ENCODE measurements at regions not wholly inside any gene's neighbourhood (a gene's known extent, or its start where the extent isn't known, plus 50 kb on each side); places are given as distances from the start of the nearest gene placed in this dataset.
A peak's percentile ranks its signal among the peaks of the same experiment; 100 is the strongest.

DNA sequence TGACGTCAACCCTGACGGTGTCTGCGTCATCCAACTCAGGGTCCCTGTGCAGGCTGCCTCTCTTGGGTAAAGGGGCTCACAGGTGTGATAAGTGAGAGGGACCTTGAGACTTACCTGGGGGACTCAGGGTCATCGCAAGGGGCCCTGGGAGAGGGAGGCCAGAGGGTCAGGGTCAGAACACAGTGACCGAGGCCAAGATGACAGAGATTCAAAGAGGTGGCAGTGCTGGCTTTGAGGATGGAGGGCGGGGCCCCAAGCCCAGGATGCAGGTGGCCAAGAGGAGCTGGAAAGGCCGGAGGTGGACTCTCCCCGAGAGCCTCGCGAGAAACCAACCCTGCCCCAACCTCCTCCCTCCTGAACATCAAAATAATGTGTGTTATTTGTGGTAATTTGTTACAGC lies 165.2 kb upstream of the PPP2R2D start:
- no peaks in the 10 kb centered on the region for H3K36me3 ChIP-seq (ENCODE audit: low read depth)
- DNase-seq (ENCODE audit: low spot score) (no peak), ATAC-seq (ENCODE audit: low read depth) (no peak)
- TF ChIP-seq, protein P1, sequence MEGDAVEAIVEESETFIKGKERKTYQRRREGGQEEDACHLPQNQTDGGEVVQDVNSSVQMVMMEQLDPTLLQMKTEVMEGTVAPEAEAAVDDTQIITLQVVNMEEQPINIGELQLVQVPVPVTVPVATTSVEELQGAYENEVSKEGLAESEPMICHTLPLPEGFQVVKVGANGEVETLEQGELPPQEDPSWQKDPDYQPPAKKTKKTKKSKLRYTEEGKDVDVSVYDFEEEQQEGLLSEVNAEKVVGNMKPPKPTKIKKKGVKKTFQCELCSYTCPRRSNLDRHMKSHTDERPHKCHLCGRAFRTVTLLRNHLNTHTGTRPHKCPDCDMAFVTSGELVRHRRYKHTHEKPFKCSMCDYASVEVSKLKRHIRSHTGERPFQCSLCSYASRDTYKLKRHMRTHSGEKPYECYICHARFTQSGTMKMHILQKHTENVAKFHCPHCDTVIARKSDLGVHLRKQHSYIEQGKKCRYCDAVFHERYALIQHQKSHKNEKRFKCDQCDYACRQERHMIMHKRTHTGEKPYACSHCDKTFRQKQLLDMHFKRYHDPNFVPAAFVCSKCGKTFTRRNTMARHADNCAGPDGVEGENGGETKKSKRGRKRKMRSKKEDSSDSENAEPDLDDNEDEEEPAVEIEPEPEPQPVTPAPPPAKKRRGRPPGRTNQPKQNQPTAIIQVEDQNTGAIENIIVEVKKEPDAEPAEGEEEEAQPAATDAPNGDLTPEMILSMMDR (IDR thresholded peaks at IDR 0.05; ENCODE audit: poor library complexity, severe bottlenecking), result no peak
- no peak overlapping the region for H3K4me3 ChIP-seq (ENCODE audit: severe bottlenecking)
- H3K9me3 ChIP-seq (ENCODE audit: severe bottlenecking), result peaks cover 3% of the 10 kb centered on the region
- H3K4me1 ChIP-seq (ENCODE audit: insufficient read depth, poor library complexity, severe bottlenecking), result no peaks in the 10 kb centered on the region
- no peak overlapping the region for H3K27ac ChIP-seq (ENCODE audit: poor library complexity, severe bottlenecking)
- no peaks in the 10 kb centered on the region for H3K27me3 ChIP-seq (ENCODE audit: insufficient read depth, poor library complexity, severe bottlenecking)

DNA sequence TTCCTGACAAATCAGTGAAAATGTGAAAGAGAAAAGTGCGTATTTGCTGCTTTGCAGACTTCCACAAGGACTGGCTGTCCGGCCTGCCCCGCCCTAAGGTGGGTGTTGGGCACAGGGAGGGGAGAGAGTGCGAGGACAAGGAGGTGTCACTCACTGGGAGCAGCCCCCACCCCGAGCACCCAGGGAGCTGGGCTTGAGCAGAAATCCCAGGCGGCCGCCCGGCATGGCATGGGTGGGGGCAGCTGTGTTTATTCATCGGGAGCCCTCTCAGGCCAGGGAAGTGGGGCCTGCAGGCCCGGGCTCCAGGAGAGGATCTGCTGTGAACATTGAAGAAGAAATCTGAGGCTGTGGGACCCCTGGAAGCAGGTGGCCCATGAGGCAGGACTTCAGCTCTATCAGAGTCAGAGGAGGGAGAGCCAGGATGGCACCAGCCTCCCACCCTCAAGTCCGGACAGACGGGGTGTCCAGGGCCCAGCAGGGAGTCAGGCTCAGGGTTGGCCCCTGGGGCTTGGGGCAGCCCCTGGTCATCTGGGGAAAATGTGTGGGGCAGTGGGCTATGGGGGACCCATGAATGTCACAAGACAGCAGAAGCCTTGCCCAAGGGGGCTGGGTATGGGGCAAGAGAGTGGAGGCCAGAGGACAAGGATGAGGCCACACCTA lies 164.4 kb upstream of the PPP2R2D start:
- TF ChIP-seq, protein P1 (IDR thresholded peaks at IDR 0.05; ENCODE audit: poor library complexity, severe bottlenecking), result no peak
- ATAC-seq (ENCODE audit: low read depth), result no peak
- DNase-seq (ENCODE audit: low spot score), result no peak

GRCh38 chr10:131737543-131738395 lies 163.0 kb upstream of the PPP2R2D start:
- H3K36me3 ChIP-seq (ENCODE audit: low read depth), result no peaks in the 10 kb centered on the region
- ATAC-seq (ENCODE audit: low read depth), result no peak

More for the DNA sequence above, 164.4 kb upstream of the PPP2R2D start:
- Histone ChIP-seq H3K27me3 (ENCODE audit: insufficient read depth, poor library complexity, severe bottlenecking) (peaks cover under 1% of the 10 kb centered on the region), H3K27ac (ENCODE audit: poor library complexity, severe bottlenecking) (no peak overlapping the region), H3K36me3 (ENCODE audit: low read depth) (no peaks in the 10 kb centered on the region), H3K4me1 (ENCODE audit: insufficient read depth, poor library complexity, severe bottlenecking) (no peaks in the 10 kb centered on the region), H3K9me3 (ENCODE audit: severe bottlenecking) (peaks cover 3% of the 10 kb centered on the region), H3K4me3 (ENCODE audit: severe bottlenecking) (no peak overlapping the region)

GRCh38 chr10:131738396-131738735 lies 162.4 kb upstream of the PPP2R2D start:
- no peak overlapping the region for H3K27ac ChIP-seq (ENCODE audit: poor library complexity, severe bottlenecking)
- H3K9me3 ChIP-seq (ENCODE audit: severe bottlenecking), result peaks cover 3% of the 10 kb centered on the region
- TF ChIP-seq, protein P1 (IDR thresholded peaks at IDR 0.05; ENCODE audit: poor library complexity, severe bottlenecking), result no peak
- DNase-seq (ENCODE audit: low spot score) (peak; percentile 33), ATAC-seq (ENCODE audit: low read depth) (no peak)
- H3K27me3 ChIP-seq (ENCODE audit: insufficient read depth, poor library complexity, severe bottlenecking), result peaks cover 3% of the 10 kb centered on the region
- no peaks in the 10 kb centered on the region for H3K36me3 ChIP-seq (ENCODE audit: low read depth)
- H3K4me1 ChIP-seq (ENCODE audit: insufficient read depth, poor library complexity, severe bottlenecking), result no peaks in the 10 kb centered on the region
- H3K4me3 ChIP-seq (ENCODE audit: severe bottlenecking), result no peak overlapping the region

More at GRCh38 chr10:131737543-131738395, 163.0 kb upstream of the PPP2R2D start:
- Histone ChIP-seq H3K4me3 (ENCODE audit: severe bottlenecking) (no peak overlapping the region), H3K27ac (ENCODE audit: poor library complexity, severe bottlenecking) (no peak overlapping the region), H3K9me3 (ENCODE audit: severe bottlenecking) (peaks cover 3% of the 10 kb centered on the region), H3K27me3 (ENCODE audit: insufficient read depth, poor library complexity, severe bottlenecking) (peaks cover 3% of the 10 kb centered on the region), H3K4me1 (ENCODE audit: insufficient read depth, poor library complexity, severe bottlenecking) (no peaks in the 10 kb centered on the region)
- no peak for DNase-seq (ENCODE audit: low spot score)
- TF ChIP-seq, protein P1 (IDR thresholded peaks at IDR 0.05; ENCODE audit: poor library complexity, severe bottlenecking), result no peak
